IMR-90 (cell line): ENCODE measurements at regions not wholly inside any gene's neighbourhood (a gene's known extent, or its start where the extent isn't known, plus 50 kb on each side); places are given as distances from the start of the nearest gene placed in this dataset.

Experiments
- ATAC-seq: fragments of 200-7000 bp; cut with Tn5 transposase; 2 replicates; pipeline ENCODE4 v1.9.1; 2020; ENCODE audit warnings: low read depth, mild to moderate bottlenecking, moderate library complexity
- BruUV-seq: library from RNA; stranded (reverse); fragments of 400-500 nt; replicated peaks from 2 replicates; lab custom pipeline; 2021; lab: Mats Ljungman, UMichigan
- CTCF ChIA-PET: fragments of 300-600 bp; formaldehyde crosslinking; extraction: SDS; loops from one replicate; lab custom pipeline; 2021; ENCODE audit warnings: antibody characterized with exemption; lab: Yijun Ruan, JAX
- POLR2A ChIA-PET: fragments of 300-600 bp; sonication (Branson Sonifier 250); formaldehyde crosslinking; loops from one replicate; lab custom pipeline; 2022; ENCODE audit warnings: antibody characterized with exemption; ENCODE audit not compliant: unreplicated experiment; lab: Charles Lee
- DNase-seq: peaks from one replicate; pipeline ENCODE4 v3.0.0; 2013
- H2AFZ ChIP-seq: replicated peaks from 2 replicates; pipeline ENCODE3; 2013; ENCODE audit warnings: low read length, mild to moderate bottlenecking; ENCODE audit not compliant: poor library complexity
- H2AK5ac ChIP-seq: 2 replicates; pipeline ENCODE4 v1.6.1; 2013; ENCODE audit warnings: low read depth, low read length, inconsistent platforms
- H2AK9ac ChIP-seq: replicated peaks from 2 replicates; pipeline ENCODE3; 2013; ENCODE audit warnings: mild to moderate bottlenecking, low read depth, low read length, moderate library complexity; ENCODE audit not compliant: poor library complexity
- H2BK120ac ChIP-seq: 2 replicates; pipeline ENCODE4 v1.6.1; 2013; ENCODE audit warnings: low read depth, low read length, inconsistent platforms
- H2BK15ac ChIP-seq: 3 replicates; pipeline ENCODE4 v1.6.1; 2013; ENCODE audit warnings: low read depth, low read length, inconsistent platforms
- H2BK20ac ChIP-seq: 2 replicates; pipeline ENCODE4 v1.6.1; 2013; ENCODE audit warnings: low read depth, mild to moderate bottlenecking, inconsistent platforms, low read length, moderate library complexity
- H2BK5ac ChIP-seq: 2 replicates; pipeline ENCODE4 v1.6.1; 2013; ENCODE audit warnings: mild to moderate bottlenecking, low read depth, low read length, inconsistent platforms; ENCODE audit not compliant: poor library complexity, severe bottlenecking
- H3K14ac ChIP-seq: replicated peaks from 2 replicates; pipeline ENCODE4 v1.6.1; 2013; ENCODE audit warnings: low read depth, low read length, inconsistent platforms
- H3K18ac ChIP-seq: 2 replicates; pipeline ENCODE4 v1.6.1; 2013; ENCODE audit warnings: low read depth, low read length, control low read depth
- H3K23ac ChIP-seq: 2 replicates; pipeline ENCODE4 v1.6.1; 2013; ENCODE audit warnings: low read depth, low read length, inconsistent platforms
- H3K27ac ChIP-seq: 2 replicates; pipeline ENCODE4 v1.5.1; 2013; ENCODE audit warnings: mild to moderate bottlenecking, control low read depth, low read length; ENCODE audit not compliant: insufficient read depth
- H3K27me3 ChIP-seq: 2 replicates; pipeline ENCODE4 v1.6.1; 2013; ENCODE audit warnings: low read length; ENCODE audit not compliant: control insufficient read depth, insufficient read depth
- H3K36me3 ChIP-seq: 2 replicates; pipeline ENCODE4 v1.6.1; 2013; ENCODE audit warnings: low read length, mixed read lengths; ENCODE audit not compliant: control insufficient read depth, insufficient read depth
- H3K4ac ChIP-seq: 2 replicates; pipeline ENCODE4 v1.6.1; 2013; ENCODE audit warnings: low read depth, low read length, inconsistent platforms
- H3K4me1 ChIP-seq: 2 replicates; pipeline ENCODE4 v1.6.1; 2013; ENCODE audit warnings: low read length, mixed read lengths; ENCODE audit not compliant: control insufficient read depth, insufficient read depth
- H3K4me2 ChIP-seq: 2 replicates; pipeline ENCODE4 v1.6.1; 2013; ENCODE audit warnings: low read depth, mild to moderate bottlenecking, control low read depth, low read length, moderate library complexity
- H3K4me3 ChIP-seq: 2 replicates; pipeline ENCODE4 v1.5.1; 2013; ENCODE audit warnings: low read depth, mild to moderate bottlenecking, control low read depth, low read length, moderate library complexity; ENCODE audit not compliant: insufficient read depth
- H3K56ac ChIP-seq: 2 replicates; pipeline ENCODE4 v1.6.1; 2013; ENCODE audit warnings: low read length, inconsistent platforms; ENCODE audit not compliant: insufficient read depth; ENCODE audit errors: extremely low read depth
- H3K79me1 ChIP-seq, 2 experiments: 2 replicates each; pipeline ENCODE4 v1.6.1; 2013; ENCODE audit warnings: low read length in 2 of 2, inconsistent platforms in 1 of 2, low read depth in 1 of 2
- H3K9ac ChIP-seq: 2 replicates; pipeline ENCODE4 v1.6.1; 2013; ENCODE audit warnings: low read depth, low read length, control low read depth
- H3K9me1 ChIP-seq: 2 replicates; pipeline ENCODE4 v1.6.1; 2013; ENCODE audit warnings: low read length, inconsistent platforms; ENCODE audit not compliant: insufficient read depth
- H3K9me3 ChIP-seq: 2 replicates; pipeline ENCODE4 v1.6.1; 2013; ENCODE audit warnings: low read length; ENCODE audit not compliant: control insufficient read depth, insufficient read depth
- H4K20me1 ChIP-seq: 2 replicates; pipeline ENCODE4 v1.6.1; 2013; ENCODE audit warnings: low read length, inconsistent platforms; ENCODE audit not compliant: insufficient read depth
- H4K5ac ChIP-seq: 2 replicates; pipeline ENCODE4 v1.6.1; 2013; ENCODE audit warnings: mild to moderate bottlenecking, low read depth, low read length, control low read depth
- H4K8ac ChIP-seq, 2 experiments: 2 replicates each; pipeline ENCODE4 v1.6.1; 2013; ENCODE audit warnings: low read depth in 2 of 2, low read length in 2 of 2, control low read depth in 1 of 2, inconsistent platforms in 1 of 2
- H4K91ac ChIP-seq: 2 replicates; pipeline ENCODE4 v1.6.1; 2013; ENCODE audit warnings: low read depth, low read length, inconsistent platforms; ENCODE audit not compliant: insufficient read depth
- ELK1 ChIP-seq: fragments of 150-350 bp; IDR thresholded peaks from 2 replicates; pipeline ENCODE4 v1.6.1; 2016; ENCODE audit warnings: low read depth, mild to moderate bottlenecking, low read length, moderate library complexity, borderline replicate concordance
- WGBS, 2 experiments: methylation state at CpG; one replicate each; pipeline versions ENCODE4 v1.1.5 to v1.1.7; 2013; ENCODE audit warnings: missing lambda C conversion rate in 2 of 2; ENCODE audit not compliant: insufficient read length in 1 of 2; ENCODE audit errors: extremely low coverage in 2 of 2; 5-methylcytosine and 5-hydroxymethylcytosine counted together
- dilution Hi-C: fragments of 300-500 bp; cut with HindIII; formaldehyde crosslinking; loops from one replicate; pipeline ENCODE4 v1.14.3; 2018; ENCODE audit warnings: low sequenced_read_pairs; ENCODE audit not compliant: unreplicated experiment
- in situ Hi-C: fragments of 300-500 bp; cut with MboI; formaldehyde crosslinking; loops from 3 replicates; pipeline ENCODE4 v1.14.3; 2019; ENCODE audit warnings: low sequenced_read_pairs, inconsistent platforms, mixed read lengths
- intact Hi-C: fragments of 100-400 bp; cut with micrococcal nuclease; formaldehyde crosslinking; loops from 2 replicates; pipeline ENCODE4 v1.10.0; 2022

DNA sequence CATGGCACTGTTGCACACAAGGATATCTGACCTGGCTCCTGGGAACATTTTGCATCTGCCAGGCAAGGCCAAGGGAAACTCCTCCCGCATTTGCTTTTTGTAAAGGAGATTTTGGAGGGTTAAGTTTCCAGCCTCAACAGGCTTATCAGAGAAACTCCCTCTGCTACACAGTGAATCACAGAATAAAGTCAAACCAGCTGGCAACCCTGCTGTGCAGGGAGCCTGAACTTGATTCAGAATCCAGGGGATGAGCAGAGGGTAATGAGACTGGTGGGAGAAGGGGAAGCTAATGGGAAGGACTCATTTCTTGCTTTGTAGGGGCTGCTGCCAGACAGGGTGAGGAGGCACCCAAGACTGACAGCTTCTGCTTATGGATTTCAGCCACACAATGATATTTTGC lies 185.3 kb upstream of the ISX start:
- TF ChIP-seq ELK1 = no peak
- no peak overlapping the region for H2AK9ac ChIP-seq
- no peak overlapping the region for H4K8ac ChIP-seq
- dilution Hi-C loops (no loop called here), in situ Hi-C loops (no loop called here), intact Hi-C loops (no loop called here)
- H3K4ac ChIP-seq = no peak overlapping the region
- BruUV-seq = no TSS peak
- no peak overlapping the region for H3K23ac ChIP-seq
- H3K27ac ChIP-seq = no peak overlapping the region
- H3K4me2 ChIP-seq = no peak overlapping the region
- WGBS, 2 experiments = no CpG with 5 or more reads among the region's 1 CpG
- no peak overlapping the region for H2BK20ac ChIP-seq
- POLR2A ChIA-PET = no interaction called here
- no peaks in the 10 kb centered on the region for H3K4me1 ChIP-seq
- H3K14ac ChIP-seq = no peak overlapping the region
- no peak overlapping the region for H3K56ac ChIP-seq
- DNase-seq (no peak), ATAC-seq (no peak)
- H3K27me3 ChIP-seq = no peaks in the 10 kb centered on the region
- H4K5ac ChIP-seq = no peak overlapping the region
- H4K20me1 ChIP-seq = no peaks in the 10 kb centered on the region
- CTCF ChIA-PET = no interaction called here
- no peak overlapping the region for H3K9ac ChIP-seq
- H2BK5ac ChIP-seq = no peak overlapping the region
- no peak overlapping the region for H2BK120ac ChIP-seq
- no peak overlapping the region for H2BK15ac ChIP-seq
- H3K18ac ChIP-seq = no peak overlapping the region
- no peak overlapping the region for H3K4me3 ChIP-seq
- H3K36me3 ChIP-seq = no peaks in the 10 kb centered on the region
- H3K9me1 ChIP-seq = no peaks in the 10 kb centered on the region
- H2AK5ac ChIP-seq = no peak overlapping the region
- H3K79me1 ChIP-seq = no peaks in the 10 kb centered on the region
- no peak overlapping the region for H2AFZ ChIP-seq
- H3K9me3 ChIP-seq = peaks cover 15% of the 10 kb centered on the region
- no peak overlapping the region for H4K91ac ChIP-seq
